ENCODE measurements at regions not wholly inside any gene's neighbourhood (a gene's known extent, or its start where the extent isn't known, plus 50 kb on each side); places are given as distances from the start of the nearest gene placed in this dataset.

DNA sequence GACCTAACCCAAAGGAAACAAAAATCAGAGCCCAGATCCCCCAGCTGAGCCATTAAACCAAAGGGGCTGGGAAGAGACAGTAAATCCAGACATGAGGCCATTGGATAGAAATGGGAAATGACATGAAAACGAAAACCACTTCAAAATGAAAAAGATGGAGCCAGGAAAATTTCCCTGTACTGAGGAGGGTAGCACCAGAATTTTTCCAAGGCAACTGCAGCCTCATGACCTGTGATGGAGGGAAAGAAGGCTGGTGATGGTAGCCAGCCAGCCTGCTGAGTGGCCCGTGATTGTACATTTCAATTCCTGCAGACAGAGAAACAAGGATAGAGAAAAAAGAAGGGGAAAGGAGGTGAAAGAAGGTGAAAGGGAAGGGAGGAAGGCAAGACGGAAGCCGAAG, 268.4 kb upstream of the PLET1 start:
- TF ChIP-seq CTCF (IDR thresholded peaks at IDR 0.05; ENCODE audit: extremely low read depth in 1 of 2, insufficient read depth in 1 of 2, low read depth in 1 of 2, low read length in 2 of 2) (no peak), POLR2AphosphoS5 (IDR thresholded peaks at IDR 0.05; ENCODE audit: insufficient read depth, low read depth, low read length) (no peak), POLR2A (IDR thresholded peaks at IDR 0.05; ENCODE audit: low read depth, low read length) (no peak), EZH2 (IDR thresholded peaks at IDR 0.05; ENCODE audit: borderline replicate concordance, low read depth, low read length, severe bottlenecking) (no peak), GATA2 (IDR thresholded peaks at IDR 0.05; ENCODE audit: insufficient read depth, insufficient read length, low read depth, low read length) (no peak), MAX (IDR thresholded peaks at IDR 0.05; ENCODE audit: insufficient read depth, insufficient read length) (no peak), MYC (IDR thresholded peaks at IDR 0.05; ENCODE audit: low read depth, low read length) (no peak), JUN (IDR thresholded peaks at IDR 0.05; ENCODE audit: borderline replicate concordance, insufficient read depth, insufficient read length, low read depth) (no peak), FOS (IDR thresholded peaks at IDR 0.05; ENCODE audit: borderline replicate concordance, insufficient read depth, low read length) (no peak)
